Transverse colon (tissue), 4 donors: ENCODE measurements at regions not wholly inside any gene's neighbourhood (a gene's known extent, or its start where the extent isn't known, plus 50 kb on each side); places are given as distances from the start of the nearest gene placed in this dataset.

ENCODE experiments used
- EP300 ChIP-seq: sonication (generic); formaldehyde crosslinking; IDR thresholded peaks from one replicate; pipeline ENCODE4 v1.6.1; 2017; ENCODE audit warnings: antibody characterized with exemption, low read depth
- POLR2A ChIP-seq: fragments of 450-650 bp; IDR thresholded peaks from one replicate; pipeline ENCODE4 v1.6.1; 2016; ENCODE audit warnings: antibody characterized with exemption, mild to moderate bottlenecking, moderate library complexity
- POLR2AphosphoS5 ChIP-seq, 3 donors: sonication (generic); formaldehyde crosslinking; IDR thresholded peaks; one replicate each; pipeline ENCODE4 v1.6.1; 2016; ENCODE audit warnings: antibody characterized with exemption in 3 of 3
- TF ChIP-seq, protein P1 (sequence below), 5 experiments: fragments of 200-600 bp in 3 of 5; fragments of 450-650 bp in 2 of 5; sonication (generic) in 3 of 5; IDR thresholded peaks; 1 replicate in 2 of 5; 2 replicates in 3 of 5; pipeline ENCODE4 v1.5.1; 2016 to 2017; ENCODE audit warnings: antibody characterized with exemption in 5 of 5, inconsistent platforms in 3 of 5, mild to moderate bottlenecking in 2 of 5, moderate library complexity in 1 of 5

DNA sequence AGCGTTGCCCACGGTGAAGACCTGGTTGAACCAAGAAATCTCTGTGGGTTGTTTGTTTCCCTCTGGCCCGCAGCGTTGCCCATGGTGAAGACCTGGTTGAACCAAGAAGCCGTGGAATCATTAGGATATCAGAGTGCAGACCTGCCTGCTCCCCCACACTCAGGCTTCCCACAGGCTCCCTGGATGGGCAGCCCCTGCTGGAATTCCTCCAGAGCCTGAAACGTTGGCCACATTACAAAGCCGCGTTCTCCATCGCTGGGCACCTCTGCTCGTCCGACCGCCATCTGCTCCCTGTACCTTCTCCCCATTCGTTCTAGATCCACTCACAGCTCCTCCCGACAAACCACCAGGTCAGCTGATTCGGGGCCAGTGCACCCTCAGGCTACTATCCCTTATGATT, 266.9 kb upstream of the SHH start:
- TF ChIP-seq, protein P1, sequence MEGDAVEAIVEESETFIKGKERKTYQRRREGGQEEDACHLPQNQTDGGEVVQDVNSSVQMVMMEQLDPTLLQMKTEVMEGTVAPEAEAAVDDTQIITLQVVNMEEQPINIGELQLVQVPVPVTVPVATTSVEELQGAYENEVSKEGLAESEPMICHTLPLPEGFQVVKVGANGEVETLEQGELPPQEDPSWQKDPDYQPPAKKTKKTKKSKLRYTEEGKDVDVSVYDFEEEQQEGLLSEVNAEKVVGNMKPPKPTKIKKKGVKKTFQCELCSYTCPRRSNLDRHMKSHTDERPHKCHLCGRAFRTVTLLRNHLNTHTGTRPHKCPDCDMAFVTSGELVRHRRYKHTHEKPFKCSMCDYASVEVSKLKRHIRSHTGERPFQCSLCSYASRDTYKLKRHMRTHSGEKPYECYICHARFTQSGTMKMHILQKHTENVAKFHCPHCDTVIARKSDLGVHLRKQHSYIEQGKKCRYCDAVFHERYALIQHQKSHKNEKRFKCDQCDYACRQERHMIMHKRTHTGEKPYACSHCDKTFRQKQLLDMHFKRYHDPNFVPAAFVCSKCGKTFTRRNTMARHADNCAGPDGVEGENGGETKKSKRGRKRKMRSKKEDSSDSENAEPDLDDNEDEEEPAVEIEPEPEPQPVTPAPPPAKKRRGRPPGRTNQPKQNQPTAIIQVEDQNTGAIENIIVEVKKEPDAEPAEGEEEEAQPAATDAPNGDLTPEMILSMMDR (IDR thresholded peaks at IDR 0.05) = no peak
- TF ChIP-seq POLR2A (no peak), POLR2AphosphoS5 (IDR thresholded peaks at IDR 0.05) (no peak), EP300 (no peak)
